ENCODE measurements at regions not wholly inside any gene's neighbourhood (a gene's known extent, or its start where the extent isn't known, plus 50 kb on each side); places are given as distances from the start of the nearest gene placed in this dataset.

DNA sequence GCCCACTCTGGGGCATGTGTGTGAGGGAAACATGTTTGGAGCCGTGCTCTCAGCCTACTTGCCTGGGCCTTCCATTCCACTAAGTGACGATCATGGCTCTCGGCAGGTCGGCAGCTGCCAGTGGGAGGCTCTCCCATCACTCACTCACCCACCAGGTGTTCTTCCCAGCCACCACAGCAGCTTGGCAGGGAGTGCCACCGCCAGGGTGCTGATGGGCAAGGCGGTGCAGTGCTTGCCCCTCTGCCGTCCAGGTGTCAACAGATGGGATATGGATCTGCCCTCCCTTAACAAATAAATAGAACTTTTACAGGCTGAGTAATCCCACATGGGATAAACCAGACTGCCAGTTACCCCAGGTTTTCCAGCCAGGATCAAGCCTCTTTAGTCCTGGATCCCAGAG lies 205.5 kb upstream of the TMEM45B start:
- Histone ChIP-seq H3K4me1 (ENCODE audit: control insufficient read depth in 5 of 5, insufficient read depth in 5 of 5, low read length in 5 of 5) (peaks cover 0 to 5% (median 0%) of the 10 kb centered on the region in 5 donors), H3K9ac (ENCODE audit: insufficient read depth in 1 of 2, low read length in 2 of 2) (no peak overlapping the region), H3K9me3 (ENCODE audit: control insufficient read depth in 4 of 4, insufficient read depth in 3 of 4, low read length in 3 of 4) (peaks cover 0 to 3% (median 0%) of the 10 kb centered on the region in 4 donors), H3K27ac (ENCODE audit: low read depth in 1 of 2, low read length in 1 of 2) (no peak overlapping the region), H3K27me3 (ENCODE audit: control insufficient read depth in 3 of 3, insufficient read depth in 3 of 3, low read length in 2 of 3) (peaks cover 0 to 2% (median 0%) of the 10 kb centered on the region in 3 donors), H3K4me3 (no peak overlapping the region), H3K36me3 (ENCODE audit: control insufficient read depth in 4 of 4, insufficient read depth in 4 of 4, low read length in 4 of 4) (no peaks in the 10 kb centered on the region)
- WGBS, 2 donors = 80 to 85% methylated on average over 7 of the region's 7 CpGs
- no peak for ATAC-seq (ENCODE audit: insufficient read depth, low FRiP score)
- DNase-seq = no peak
- TF ChIP-seq, protein P1, sequence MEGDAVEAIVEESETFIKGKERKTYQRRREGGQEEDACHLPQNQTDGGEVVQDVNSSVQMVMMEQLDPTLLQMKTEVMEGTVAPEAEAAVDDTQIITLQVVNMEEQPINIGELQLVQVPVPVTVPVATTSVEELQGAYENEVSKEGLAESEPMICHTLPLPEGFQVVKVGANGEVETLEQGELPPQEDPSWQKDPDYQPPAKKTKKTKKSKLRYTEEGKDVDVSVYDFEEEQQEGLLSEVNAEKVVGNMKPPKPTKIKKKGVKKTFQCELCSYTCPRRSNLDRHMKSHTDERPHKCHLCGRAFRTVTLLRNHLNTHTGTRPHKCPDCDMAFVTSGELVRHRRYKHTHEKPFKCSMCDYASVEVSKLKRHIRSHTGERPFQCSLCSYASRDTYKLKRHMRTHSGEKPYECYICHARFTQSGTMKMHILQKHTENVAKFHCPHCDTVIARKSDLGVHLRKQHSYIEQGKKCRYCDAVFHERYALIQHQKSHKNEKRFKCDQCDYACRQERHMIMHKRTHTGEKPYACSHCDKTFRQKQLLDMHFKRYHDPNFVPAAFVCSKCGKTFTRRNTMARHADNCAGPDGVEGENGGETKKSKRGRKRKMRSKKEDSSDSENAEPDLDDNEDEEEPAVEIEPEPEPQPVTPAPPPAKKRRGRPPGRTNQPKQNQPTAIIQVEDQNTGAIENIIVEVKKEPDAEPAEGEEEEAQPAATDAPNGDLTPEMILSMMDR (IDR thresholded peaks at IDR 0.05; ENCODE audit: control extremely low read depth, extremely low read depth) = no peak

DNA sequence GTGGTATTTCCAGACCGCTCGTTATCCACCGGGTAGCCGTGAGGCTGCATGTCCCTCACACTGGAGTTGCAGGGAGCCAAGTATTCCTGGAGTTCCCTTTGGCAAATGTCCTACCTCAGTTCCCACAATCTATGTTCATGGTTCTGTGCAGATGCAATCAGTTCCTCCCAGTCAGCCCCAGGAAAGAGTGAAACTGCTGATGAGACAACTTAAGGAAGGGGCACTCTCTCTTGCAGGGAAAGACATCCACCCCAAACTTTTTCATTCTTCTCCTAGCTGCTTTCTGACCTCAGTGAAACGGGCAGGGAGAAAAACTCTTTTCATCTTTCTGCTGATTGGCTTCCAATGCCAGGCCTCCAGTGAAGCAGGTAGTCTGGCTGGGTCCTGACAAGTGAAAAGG lies 205.1 kb upstream of the TMEM45B start:
- Histone ChIP-seq H3K27ac (ENCODE audit: low read depth in 1 of 2, low read length in 1 of 2) (no peak overlapping the region), H3K4me3 (no peak overlapping the region), H3K9me3 (ENCODE audit: control insufficient read depth in 4 of 4, insufficient read depth in 3 of 4, low read length in 3 of 4) (peaks cover 0 to 3% (median 0%) of the 10 kb centered on the region in 4 donors), H3K36me3 (ENCODE audit: control insufficient read depth in 4 of 4, insufficient read depth in 4 of 4, low read length in 4 of 4) (no peaks in the 10 kb centered on the region), H3K9ac (ENCODE audit: insufficient read depth in 1 of 2, low read length in 2 of 2) (no peak overlapping the region), H3K27me3 (ENCODE audit: control insufficient read depth in 3 of 3, insufficient read depth in 3 of 3, low read length in 2 of 3) (peaks cover 0 to 2% (median 0%) of the 10 kb centered on the region in 3 donors), H3K4me1 (ENCODE audit: control insufficient read depth in 5 of 5, insufficient read depth in 5 of 5, low read length in 5 of 5) (peaks cover 0 to 5% (median 0%) of the 10 kb centered on the region in 5 donors)
- ATAC-seq (ENCODE audit: insufficient read depth, low FRiP score) (no peak), DNase-seq (no peak)
- 82 to 85% methylated on average over 5 of the region's 5 CpGs for WGBS, 2 donors
- TF ChIP-seq, protein P1 (IDR thresholded peaks at IDR 0.05; ENCODE audit: control extremely low read depth, extremely low read depth) = no peak

DNA sequence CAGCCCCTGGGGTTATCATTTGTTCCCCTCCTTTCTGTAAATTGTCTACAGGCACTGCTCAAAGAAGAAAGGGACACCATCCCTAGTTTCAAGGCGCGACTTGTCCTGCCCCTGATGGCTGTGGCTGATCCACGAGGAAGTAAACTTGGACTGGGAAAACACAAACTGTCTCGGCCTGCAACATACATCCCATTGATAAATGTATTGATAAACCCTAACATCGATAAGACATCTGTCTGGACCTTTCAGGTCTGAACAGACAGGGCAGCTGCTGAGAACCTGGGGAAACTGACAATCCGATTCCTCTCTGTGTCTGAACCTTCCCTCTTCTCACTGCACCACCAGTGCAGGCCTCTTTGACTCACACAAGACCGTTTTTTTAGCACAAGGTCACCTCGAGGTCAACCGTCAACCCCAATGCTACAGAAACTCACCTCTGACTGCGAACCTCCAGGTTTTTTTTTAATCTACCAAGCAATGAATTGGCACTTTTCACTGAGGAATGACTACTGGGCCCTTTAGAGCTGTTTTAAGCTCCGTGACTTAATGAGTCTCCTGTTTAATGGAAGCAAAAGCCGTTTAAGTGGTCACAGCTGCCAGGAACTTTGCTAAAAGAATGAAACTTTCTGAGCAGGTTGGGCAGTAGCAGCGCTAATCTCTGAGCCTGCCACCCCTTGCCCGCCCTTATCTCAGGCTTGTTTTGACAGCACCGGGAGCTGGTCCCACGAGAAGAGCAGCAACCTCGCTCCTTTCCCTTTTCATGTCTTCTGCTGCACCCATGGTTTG lies 203.8 kb upstream of the TMEM45B start:
- H3K27me3 ChIP-seq (ENCODE audit: control insufficient read depth in 3 of 3, insufficient read depth in 3 of 3, low read length in 2 of 3) = peaks cover 0 to 2% (median 0%) of the 10 kb centered on the region in 3 donors
- ATAC-seq (ENCODE audit: insufficient read depth, low FRiP score) (no peak), DNase-seq (peak in 1 of 3 donors; percentile 31)
- no peak overlapping the region for H3K9ac ChIP-seq (ENCODE audit: insufficient read depth in 1 of 2, low read length in 2 of 2)
- H3K4me3 ChIP-seq = no peak overlapping the region
- H3K36me3 ChIP-seq (ENCODE audit: control insufficient read depth in 4 of 4, insufficient read depth in 4 of 4, low read length in 4 of 4) = no peaks in the 10 kb centered on the region
- H3K4me1 ChIP-seq (ENCODE audit: control insufficient read depth in 5 of 5, insufficient read depth in 5 of 5, low read length in 5 of 5) = peaks cover 0 to 5% (median 0%) of the 10 kb centered on the region in 5 donors
- peaks cover 0 to 3% (median 0%) of the 10 kb centered on the region in 4 donors for H3K9me3 ChIP-seq (ENCODE audit: control insufficient read depth in 4 of 4, insufficient read depth in 3 of 4, low read length in 3 of 4)
- no peak overlapping the region for H3K27ac ChIP-seq (ENCODE audit: low read depth in 1 of 2, low read length in 1 of 2)
- WGBS, 2 donors = 49 to 57% methylated on average over 17 of the region's 17 CpGs
- TF ChIP-seq, protein P1 (IDR thresholded peaks at IDR 0.05; ENCODE audit: control extremely low read depth, extremely low read depth) = no peak
